Adipocyte (in vitro differentiated cells): ENCODE measurements at regions not wholly inside any gene's neighbourhood (a gene's known extent, or its start where the extent isn't known, plus 50 kb on each side); places are given as distances from the start of the nearest gene placed in this dataset.

Source experiments
- DNase-seq: peaks from one replicate; pipeline ENCODE4 v3.0.0-alpha.2; 2015; ENCODE audit warnings: low read depth
- H3K27me3 ChIP-seq: replicated peaks from 2 replicates; pipeline ENCODE4 v1.7.0; 2013; ENCODE audit warnings: mild to moderate bottlenecking, low read length, moderate library complexity; ENCODE audit not compliant: control insufficient read depth, insufficient read depth
- H3K36me3 ChIP-seq: 2 replicates; pipeline ENCODE4 v1.7.0; 2013; ENCODE audit warnings: low read length, mild to moderate bottlenecking, moderate library complexity; ENCODE audit not compliant: control insufficient read depth, insufficient read depth, severe bottlenecking
- H3K4me1 ChIP-seq: 2 replicates; pipeline ENCODE4 v1.7.0; 2013; ENCODE audit warnings: mild to moderate bottlenecking, low read length, moderate library complexity; ENCODE audit not compliant: control insufficient read depth, insufficient read depth
- H3K4me3 ChIP-seq: 2 replicates; pipeline ENCODE4 v1.7.0; 2013; ENCODE audit warnings: mild to moderate bottlenecking, low read length, moderate library complexity
- H3K9ac ChIP-seq: 2 replicates; pipeline ENCODE4 v1.7.0; 2013; ENCODE audit warnings: mild to moderate bottlenecking, low read length, moderate library complexity
- H3K9me3 ChIP-seq: 2 replicates; pipeline ENCODE4 v1.7.0; 2013; ENCODE audit warnings: mild to moderate bottlenecking, low read length, moderate library complexity; ENCODE audit not compliant: control insufficient read depth

- Histone ChIP-seq H3K4me3 (no peak overlapping the region), H3K4me1 (peaks cover 30% of the 10 kb centered on the region), H3K9ac (no peak overlapping the region), H3K9me3 (no peaks in the 10 kb centered on the region), H3K36me3 (no peaks in the 10 kb centered on the region), H3K27me3 (no peaks in the 10 kb centered on the region)
- DNase-seq, result no peak
These were observed 66.3 kb upstream of the HS6ST1 start for GRCh38 chr2:128384956-128385355.

GRCh38 chr2:128385365-128385764 is 66.7 kb upstream of the HS6ST1 start:
- Histone ChIP-seq H3K27me3 (no peaks in the 10 kb centered on the region), H3K9me3 (no peaks in the 10 kb centered on the region), H3K4me3 (no peak overlapping the region), H3K4me1 (peaks cover 32% of the 10 kb centered on the region), H3K9ac (no peak overlapping the region), H3K36me3 (no peaks in the 10 kb centered on the region)
- no peak for DNase-seq

GRCh38 chr2:128386066-128386465 is 67.4 kb upstream of the HS6ST1 start:
- Histone ChIP-seq H3K4me1 (peaks cover 32% of the 10 kb centered on the region), H3K27me3 (no peaks in the 10 kb centered on the region), H3K9me3 (no peaks in the 10 kb centered on the region), H3K36me3 (no peaks in the 10 kb centered on the region), H3K9ac (no peak overlapping the region), H3K4me3 (no peak overlapping the region)
- no peak for DNase-seq

GRCh38 chr2:128388499-128388941 is 69.9 kb upstream of the HS6ST1 start:
- Histone ChIP-seq H3K36me3 (no peaks in the 10 kb centered on the region), H3K4me1 (peaks cover 32% of the 10 kb centered on the region), H3K27me3 (no peaks in the 10 kb centered on the region), H3K9me3 (no peaks in the 10 kb centered on the region), H3K9ac (peak overlapping the region; percentile 27), H3K4me3 (no peak overlapping the region)
- DNase-seq, result no peak

GRCh38 chr2:128389388-128390086 is 70.9 kb upstream of the HS6ST1 start:
- no peaks in the 10 kb centered on the region for H3K27me3 ChIP-seq
- no peaks in the 10 kb centered on the region for H3K36me3 ChIP-seq
- no peak for DNase-seq
- H3K9me3 ChIP-seq, result no peaks in the 10 kb centered on the region
- peak overlapping the region; percentile 57 for H3K9ac ChIP-seq
- H3K4me1 ChIP-seq, result peaks cover 32% of the 10 kb centered on the region
- no peak overlapping the region for H3K4me3 ChIP-seq

- Histone ChIP-seq H3K9ac (peak overlapping the region; percentile 57), H3K27me3 (no peaks in the 10 kb centered on the region), H3K9me3 (no peaks in the 10 kb centered on the region), H3K4me3 (no peak overlapping the region), H3K36me3 (no peaks in the 10 kb centered on the region), H3K4me1 (peaks cover 32% of the 10 kb centered on the region)
- no peak for DNase-seq
These were observed 71.8 kb upstream of the HS6ST1 start for GRCh38 chr2:128390256-128390990.

GRCh38 chr2:128390991-128391630 is 72.4 kb upstream of the HS6ST1 start:
- Histone ChIP-seq H3K27me3 (no peaks in the 10 kb centered on the region), H3K4me1 (peaks cover 32% of the 10 kb centered on the region), H3K4me3 (peak overlapping the region; percentile 71), H3K36me3 (no peaks in the 10 kb centered on the region), H3K9me3 (no peaks in the 10 kb centered on the region), H3K9ac (peak overlapping the region; percentile 50)
- DNase-seq, result no peak

GRCh38 chr2:128391679-128392078 is 73.0 kb upstream of the HS6ST1 start:
- Histone ChIP-seq H3K27me3 (no peaks in the 10 kb centered on the region), H3K36me3 (no peaks in the 10 kb centered on the region), H3K4me1 (peaks cover 32% of the 10 kb centered on the region), H3K4me3 (peak overlapping the region; percentile 71), H3K9ac (peak overlapping the region; percentile 50), H3K9me3 (no peaks in the 10 kb centered on the region)
- DNase-seq, result no peak

- Histone ChIP-seq H3K27me3 (no peaks in the 10 kb centered on the region), H3K9me3 (no peaks in the 10 kb centered on the region), H3K4me3 (no peak overlapping the region), H3K9ac (no peak overlapping the region), H3K36me3 (no peaks in the 10 kb centered on the region), H3K4me1 (peaks cover 32% of the 10 kb centered on the region)
- no peak for DNase-seq
These were observed 73.5 kb upstream of the HS6ST1 start for GRCh38 chr2:128392207-128392606.

- DNase-seq, result no peak
- H3K36me3 ChIP-seq, result no peaks in the 10 kb centered on the region
- peaks cover 21% of the 10 kb centered on the region for H3K4me1 ChIP-seq
- no peak overlapping the region for H3K4me3 ChIP-seq
- H3K9ac ChIP-seq, result no peak overlapping the region
- no peaks in the 10 kb centered on the region for H3K9me3 ChIP-seq
- H3K27me3 ChIP-seq, result no peaks in the 10 kb centered on the region
These were observed 75.5 kb upstream of the HS6ST1 start for GRCh38 chr2:128394007-128394730.

- DNase-seq, result no peak
- Histone ChIP-seq H3K9ac (no peak overlapping the region), H3K4me1 (peaks cover 10% of the 10 kb centered on the region), H3K4me3 (no peak overlapping the region), H3K9me3 (no peaks in the 10 kb centered on the region), H3K27me3 (no peaks in the 10 kb centered on the region), H3K36me3 (no peaks in the 10 kb centered on the region)
These were observed 76.5 kb upstream of the HS6ST1 start for GRCh38 chr2:128395196-128395595.
